GM19328 (cell line): ENCODE measurements at regions not wholly inside any gene's neighbourhood (a gene's known extent, or its start where the extent isn't known, plus 50 kb on each side); places are given as distances from the start of the nearest gene placed in this dataset.

Experiments used
- ATAC-seq: cut with Tn5 transposase; IDR thresholded peaks from one replicate; pipeline ENCODE4 v1.9.1; 2021; ENCODE audit warnings: mild to moderate bottlenecking, moderate library complexity; ENCODE audit not compliant: unreplicated experiment

- ATAC-seq, result no peak
Observed at GRCh38 chrX:9087271-9088040, 53.5 kb upstream of the FAM9B start.

- no peak for ATAC-seq
Observed at GRCh38 chrX:9088896-9089295, 55.0 kb upstream of the FAM9B start.

- no peak for ATAC-seq
Observed at GRCh38 chrX:9090766-9091165, 56.8 kb upstream of the FAM9B start.

GRCh38 chrX:9091258-9091657 lies 57.3 kb upstream of the FAM9B start:
- ATAC-seq, result no peak

GRCh38 chrX:9102956-9103355 lies 69.0 kb upstream of the FAM9B start:
- ATAC-seq, result no peak

GRCh38 chrX:9108054-9108453 lies 74.1 kb upstream of the FAM9B start:
- no peak for ATAC-seq

- no peak for ATAC-seq
Observed at GRCh38 chrX:9110808-9111207, 76.9 kb upstream of the FAM9B start.

- no peak for ATAC-seq
Observed at GRCh38 chrX:9114245-9114644, 80.3 kb upstream of the FAM9B start.

GRCh38 chrX:9117851-9118250 lies 83.9 kb upstream of the FAM9B start:
- ATAC-seq, result no peak

- no peak for ATAC-seq
Observed at GRCh38 chrX:9122519-9123245, 88.8 kb upstream of the FAM9B start.

GRCh38 chrX:9127986-9128385 lies 94.1 kb upstream of the FAM9B start:
- ATAC-seq, result no peak

GRCh38 chrX:9130031-9130430 lies 96.1 kb upstream of the FAM9B start:
- no peak for ATAC-seq

GRCh38 chrX:9131066-9131465 lies 97.1 kb upstream of the FAM9B start:
- no peak for ATAC-seq

- ATAC-seq, result no peak
Observed at GRCh38 chrX:9132036-9132638, 98.2 kb upstream of the FAM9B start.

- no peak for ATAC-seq
Observed at GRCh38 chrX:9133426-9133825, 99.5 kb upstream of the FAM9B start.

GRCh38 chrX:9134366-9134765 lies 100.4 kb upstream of the FAM9B start:
- no peak for ATAC-seq

- no peak for ATAC-seq
Observed at GRCh38 chrX:9135901-9136510, 102.1 kb upstream of the FAM9B start.

- ATAC-seq, result no peak
Observed at GRCh38 chrX:9137152-9137551, 103.2 kb upstream of the FAM9B start.

GRCh38 chrX:9141496-9141895 lies 107.6 kb upstream of the FAM9B start:
- no peak for ATAC-seq

GRCh38 chrX:9144701-9145241 lies 110.8 kb upstream of the FAM9B start:
- ATAC-seq, result no peak

GRCh38 chrX:9146657-9147056 lies 112.7 kb upstream of the FAM9B start:
- ATAC-seq, result no peak
